ENCODE measurements at regions not wholly inside any gene's neighbourhood (a gene's known extent, or its start where the extent isn't known, plus 50 kb on each side); places are given as distances from the start of the nearest gene placed in this dataset.

GRCh38 chr19:32171719-32172151, 173.7 kb upstream of the ZNF507 start:
- DNase-seq (ENCODE audit: low read depth, low spot score) = no peak

GRCh38 chr19:32172566-32173160, 172.7 kb upstream of the ZNF507 start:
- DNase-seq (ENCODE audit: low read depth, low spot score) = no peak

GRCh38 chr19:32173836-32174235, 171.6 kb upstream of the ZNF507 start:
- no peak for DNase-seq (ENCODE audit: low read depth, low spot score)

- no peak for DNase-seq (ENCODE audit: low read depth, low spot score)
Measured at GRCh38 chr19:32174386-32175113, 170.9 kb upstream of the ZNF507 start.

- DNase-seq (ENCODE audit: low read depth, low spot score) = no peak
Measured at GRCh38 chr19:32176591-32176990, 168.8 kb upstream of the ZNF507 start.

GRCh38 chr19:32177686-32178085, 167.7 kb upstream of the ZNF507 start:
- DNase-seq (ENCODE audit: low read depth, low spot score) = no peak

- DNase-seq (ENCODE audit: low read depth, low spot score) = no peak
Measured at GRCh38 chr19:32178401-32178800, 167.0 kb upstream of the ZNF507 start.

- DNase-seq (ENCODE audit: low read depth, low spot score) = no peak
Measured at GRCh38 chr19:32178956-32179355, 166.5 kb upstream of the ZNF507 start.

- no peak for DNase-seq (ENCODE audit: low read depth, low spot score)
Measured at GRCh38 chr19:32181216-32181920, 164.0 kb upstream of the ZNF507 start.

- no peak for DNase-seq (ENCODE audit: low read depth, low spot score)
Measured at GRCh38 chr19:32186542-32187330, 158.7 kb upstream of the ZNF507 start.

GRCh38 chr19:32188921-32189320, 156.5 kb upstream of the ZNF507 start:
- no peak for DNase-seq (ENCODE audit: low read depth, low spot score)

- DNase-seq (ENCODE audit: low read depth, low spot score) = no peak
Measured at GRCh38 chr19:32189956-32190706, 155.3 kb upstream of the ZNF507 start.

GRCh38 chr19:32191921-32192320, 153.5 kb upstream of the ZNF507 start:
- no peak for DNase-seq (ENCODE audit: low read depth, low spot score)

GRCh38 chr19:32195706-32196610, 149.5 kb upstream of the ZNF507 start:
- DNase-seq (ENCODE audit: low read depth, low spot score) = no peak

GRCh38 chr19:32196690-32197420, 148.6 kb upstream of the ZNF507 start:
- no peak for DNase-seq (ENCODE audit: low read depth, low spot score)

GRCh38 chr19:32197896-32198882, 147.2 kb upstream of the ZNF507 start:
- DNase-seq (ENCODE audit: low read depth, low spot score) = no peak

- no peak for DNase-seq (ENCODE audit: low read depth, low spot score)
Measured at GRCh38 chr19:32199501-32200040, 145.8 kb upstream of the ZNF507 start.
